GM21786 (cell line): ENCODE measurements at regions not wholly inside any gene's neighbourhood (a gene's known extent, or its start where the extent isn't known, plus 50 kb on each side); places are given as distances from the start of the nearest gene placed in this dataset.
"Not testable (repeated sequence)": the region's sequence is repeated elsewhere in the genome, so short reads cannot be mapped to it uniquely, and the experiment has no call there.

Experiments used
- ATAC-seq: cut with Tn5 transposase; IDR thresholded peaks from one replicate; pipeline ENCODE4 v1.9.1; 2021; ENCODE audit not compliant: unreplicated experiment

- no peak for ATAC-seq
Observed at GRCh38 chr4:58075724-58076123, 965.5 kb upstream of the IGFBP7 start.

DNA sequence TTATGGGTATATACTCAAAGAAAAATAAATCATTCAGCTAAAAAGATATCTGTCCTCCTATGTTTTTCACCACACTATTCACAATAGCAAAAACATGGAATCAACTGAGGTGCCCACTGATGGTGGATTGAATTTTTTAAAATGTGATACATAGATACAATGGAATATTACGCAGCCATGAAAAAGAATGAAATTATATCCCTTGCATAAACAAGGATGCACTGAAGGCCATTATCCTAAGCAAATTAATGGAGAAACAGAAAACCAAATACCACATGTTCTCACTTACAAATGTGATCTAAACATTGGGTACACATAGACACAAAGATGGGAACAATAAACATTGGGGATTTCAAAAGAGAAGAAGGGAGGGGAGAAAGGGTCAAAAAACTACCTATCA, 964.2 kb upstream of the IGFBP7 start:
- ATAC-seq = no peak

DNA sequence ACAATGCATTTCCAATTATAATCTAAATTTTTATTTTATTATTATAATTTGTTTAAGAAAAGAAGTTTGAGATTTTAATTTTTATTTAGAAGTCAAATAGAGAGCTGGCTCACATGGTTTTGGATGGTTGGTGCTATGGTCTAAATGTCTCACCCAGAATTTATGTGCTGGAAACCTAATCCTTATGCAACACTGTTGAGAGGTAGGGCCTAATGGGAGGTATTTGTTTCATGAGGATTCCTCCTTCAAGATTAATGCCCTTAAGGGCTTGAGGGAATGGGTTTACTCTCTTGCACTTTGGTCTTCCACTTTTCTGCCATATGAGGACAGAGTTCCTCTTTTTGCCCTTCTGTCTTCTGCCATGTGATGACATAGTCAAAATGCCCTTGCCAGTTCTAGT, 960.5 kb upstream of the IGFBP7 start:
- no peak for ATAC-seq

DNA sequence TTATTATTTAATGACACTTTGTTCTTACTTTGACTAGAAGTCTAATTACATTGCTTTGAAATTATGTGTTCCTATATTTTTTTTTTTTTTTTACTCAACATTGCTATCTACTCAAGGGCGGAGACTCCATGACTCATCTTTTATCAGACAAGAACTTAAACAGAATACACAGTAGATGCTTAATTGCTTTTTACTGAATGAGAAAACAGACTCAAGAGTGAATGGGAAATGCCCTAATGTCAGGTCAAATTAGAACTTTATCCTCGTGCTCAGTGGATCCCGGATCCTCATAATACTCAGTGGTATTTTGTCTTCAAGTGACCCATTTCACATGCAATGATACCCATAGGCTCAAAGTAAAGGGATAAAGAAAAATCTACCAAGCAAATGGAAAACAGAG, 954.5 kb upstream of the IGFBP7 start:
- no peak for ATAC-seq

DNA sequence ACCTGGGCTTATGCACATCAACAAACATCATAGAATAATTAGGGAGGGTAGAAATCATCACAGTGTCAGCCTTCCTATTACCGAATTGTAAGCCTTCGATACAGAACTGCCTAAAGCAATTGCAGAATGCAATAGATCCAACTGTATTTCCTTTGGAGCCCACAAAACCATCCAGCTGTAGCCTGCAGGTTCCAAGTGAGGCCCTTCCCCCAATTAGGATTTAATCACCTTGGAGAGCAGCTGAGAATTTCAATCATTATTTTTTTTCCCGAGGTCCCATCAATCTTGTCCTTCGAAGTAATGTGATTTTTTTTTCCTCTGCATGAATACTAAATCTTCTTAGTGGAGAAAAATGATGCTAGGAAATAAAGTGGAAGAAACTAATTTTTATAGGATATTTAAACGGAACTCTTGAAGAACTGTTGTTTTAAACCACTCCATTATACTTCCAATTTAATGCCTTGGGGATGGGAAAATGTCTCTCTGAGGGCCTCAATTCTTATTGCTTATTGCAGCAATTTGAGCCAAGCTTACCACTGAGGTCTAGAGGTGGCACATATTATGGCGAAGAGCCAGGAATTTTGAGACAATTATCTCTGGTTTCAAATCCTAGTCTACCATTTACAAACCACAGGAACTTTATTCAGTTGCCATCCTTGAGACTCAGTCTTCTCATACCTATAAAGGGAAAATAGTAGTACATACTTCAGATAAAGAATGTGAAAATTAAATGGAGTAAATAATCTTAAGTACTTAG, 953.4 kb upstream of the IGFBP7 start:
- no peak for ATAC-seq

DNA sequence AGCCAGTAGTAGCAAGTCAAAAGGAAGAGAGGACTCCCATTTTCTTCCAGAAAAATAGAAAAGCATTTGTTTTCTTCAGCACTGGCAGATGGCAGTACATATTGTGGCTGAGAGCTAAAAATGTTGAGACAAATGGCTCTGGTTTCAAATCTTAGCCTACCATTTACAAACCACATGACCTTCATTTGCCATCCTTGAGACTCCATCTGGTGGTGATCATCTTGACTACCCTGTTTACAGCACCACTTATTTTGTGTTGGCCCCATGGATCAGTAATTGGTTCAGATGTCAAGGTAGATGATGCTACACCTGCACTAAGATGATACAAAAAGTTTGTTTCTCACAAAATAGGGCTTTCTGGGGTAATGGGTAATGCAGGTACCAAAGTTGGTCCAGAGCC, 951.8 kb upstream of the IGFBP7 start:
- no peak for ATAC-seq

- ATAC-seq = no peak
Observed at GRCh38 chr4:58050439-58050838, 940.3 kb upstream of the IGFBP7 start.

DNA sequence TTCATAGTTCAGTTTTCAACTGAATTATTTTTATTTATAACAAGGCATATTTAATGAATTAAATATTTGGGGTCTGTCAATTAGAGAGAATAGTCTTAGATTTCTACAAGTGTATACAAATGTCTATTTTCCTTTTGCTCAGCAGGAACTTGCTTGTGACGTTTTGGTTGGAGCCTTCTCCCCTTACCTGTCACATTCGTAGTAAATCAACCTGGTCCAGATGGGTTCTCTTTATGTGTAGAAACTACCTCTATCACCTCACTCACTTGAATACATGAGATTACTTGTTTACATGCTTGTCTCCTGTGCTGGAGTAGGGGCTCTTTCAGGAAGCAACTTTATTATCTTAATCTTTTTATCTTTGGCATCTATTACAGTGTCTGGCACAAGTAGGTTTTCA, 938.3 kb upstream of the IGFBP7 start:
- no peak for ATAC-seq

DNA sequence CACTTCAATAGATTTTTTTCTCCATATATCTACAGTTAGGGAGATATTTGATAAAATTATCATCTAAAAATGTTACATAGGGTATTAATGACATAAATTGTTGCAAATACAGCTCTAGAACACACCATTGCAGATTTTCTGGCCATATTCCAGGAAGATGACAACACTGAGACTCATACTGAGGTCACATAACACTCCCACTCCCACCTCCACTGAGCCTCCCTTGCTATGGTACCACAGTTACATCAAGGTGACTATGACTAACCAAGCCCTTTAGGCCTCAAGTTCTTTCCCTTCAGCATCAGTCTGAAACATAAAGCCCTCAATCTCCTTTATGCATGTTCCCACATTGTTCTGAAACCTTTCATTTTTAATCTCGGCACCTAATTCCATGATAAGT, 932.0 kb upstream of the IGFBP7 start:
- ATAC-seq = no peak

DNA sequence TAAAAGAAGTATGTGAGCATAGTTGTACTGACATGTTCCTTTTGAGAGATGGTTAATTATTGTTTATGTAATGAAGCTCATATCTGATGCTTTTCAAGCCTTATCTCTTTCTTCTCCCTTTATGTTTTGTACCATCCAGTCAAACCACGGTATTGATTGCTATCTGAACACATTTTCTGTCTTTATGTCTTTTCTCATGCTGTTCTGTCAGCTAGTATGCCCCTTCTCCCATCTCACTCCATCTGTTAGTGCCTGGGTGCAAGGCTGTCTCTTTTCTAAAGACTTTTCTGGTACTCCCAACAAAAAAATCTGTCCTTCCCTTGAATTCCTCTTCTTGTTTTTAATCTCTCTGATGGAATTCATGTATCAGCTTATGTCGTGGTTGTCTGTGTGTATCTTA, 883.8 kb upstream of the IGFBP7 start:
- no peak for ATAC-seq

- ATAC-seq = no peak
Observed at GRCh38 chr4:57989430-57989829, 879.2 kb upstream of the IGFBP7 start.

DNA sequence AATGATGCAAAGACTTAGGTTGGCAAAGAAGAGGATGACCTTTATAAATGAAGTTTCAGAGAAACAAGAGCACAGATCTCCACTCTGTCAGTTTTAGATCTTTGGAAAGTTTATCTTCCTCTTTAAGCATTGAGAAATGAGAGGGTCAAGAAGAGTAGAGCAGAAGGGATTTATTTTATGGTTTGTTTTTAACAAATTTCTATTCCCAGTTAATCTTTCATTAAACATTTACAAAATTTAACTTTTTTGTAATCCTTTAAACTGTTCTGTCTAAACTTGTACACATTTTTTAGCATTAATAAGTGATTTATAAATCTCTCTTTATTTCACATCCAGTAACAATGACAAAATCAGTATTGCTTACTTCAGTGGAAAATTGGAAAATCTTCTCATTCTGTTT, 875.0 kb upstream of the IGFBP7 start:
- ATAC-seq = no peak

- ATAC-seq = no peak
Observed at GRCh38 chr4:57981123-57981522, 870.9 kb upstream of the IGFBP7 start.

DNA sequence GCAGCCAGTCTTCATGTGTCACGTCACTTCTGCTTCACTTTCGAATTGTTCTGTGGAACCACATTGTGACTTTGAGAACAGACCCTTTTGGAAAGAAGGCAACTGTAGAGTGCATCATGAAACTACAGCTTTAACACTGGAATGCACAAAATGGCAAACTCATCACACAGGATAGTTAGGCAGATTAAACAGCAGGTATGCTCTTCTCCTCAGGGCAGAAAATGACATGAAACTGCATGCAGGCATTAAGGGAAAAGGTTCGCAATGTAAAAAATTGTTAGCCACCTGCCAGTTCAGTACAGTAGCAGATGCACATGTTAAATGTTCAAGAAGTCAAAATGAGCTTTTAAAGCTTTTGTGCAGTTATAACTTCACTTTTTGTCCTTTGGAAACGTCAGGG, 864.6 kb upstream of the IGFBP7 start:
- no peak for ATAC-seq

- no peak for ATAC-seq
Observed at GRCh38 chr4:57973819-57974218, 863.6 kb upstream of the IGFBP7 start.

DNA sequence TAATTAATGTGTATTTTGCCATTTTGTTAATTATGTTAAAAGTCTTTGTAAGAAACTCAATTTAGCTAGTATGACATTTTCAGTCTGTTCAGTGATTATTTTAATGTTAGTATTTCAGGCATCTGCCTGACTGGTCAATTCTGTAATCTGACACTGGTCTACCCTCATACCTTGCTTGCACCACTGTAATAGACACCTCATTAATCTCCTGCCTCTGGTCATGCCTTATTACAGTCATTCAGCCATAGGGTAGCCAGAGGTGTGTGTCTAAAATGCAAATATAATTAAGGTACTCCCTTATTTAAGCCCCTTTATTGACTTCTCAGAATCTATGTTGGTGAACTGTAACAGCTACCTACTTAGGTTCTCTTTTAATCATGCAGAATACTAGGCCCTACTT, 861.1 kb upstream of the IGFBP7 start:
- ATAC-seq = no peak

GRCh38 chr4:57966987-57967760, 857.0 kb upstream of the IGFBP7 start:
- no peak for ATAC-seq

DNA sequence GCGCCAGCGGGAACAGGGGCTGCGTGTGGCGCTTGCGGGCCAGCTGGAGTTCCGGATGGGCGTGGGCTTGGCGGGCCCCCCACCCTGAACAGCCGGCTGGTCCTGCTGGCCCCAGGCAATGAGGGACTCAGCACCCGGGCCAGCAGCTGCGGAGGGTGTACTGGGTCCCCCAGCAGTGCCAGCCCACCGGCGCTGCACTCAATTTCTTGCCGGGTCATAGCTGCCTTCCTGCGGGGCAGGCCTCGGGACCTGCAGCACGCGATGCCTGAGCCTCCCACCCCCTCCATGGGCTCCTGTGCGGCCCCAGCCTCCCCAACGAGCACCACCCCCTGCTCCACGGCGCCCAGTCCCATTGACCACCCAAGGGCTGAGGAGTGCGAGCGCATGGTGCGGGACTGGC, 855.2 kb upstream of the IGFBP7 start:
- not testable (repeated sequence) for ATAC-seq

- no peak for ATAC-seq
Observed at GRCh38 chr4:57945298-57945697, 835.1 kb upstream of the IGFBP7 start.

- ATAC-seq = no peak
Observed at GRCh38 chr4:57943682-57944081, 833.5 kb upstream of the IGFBP7 start.

DNA sequence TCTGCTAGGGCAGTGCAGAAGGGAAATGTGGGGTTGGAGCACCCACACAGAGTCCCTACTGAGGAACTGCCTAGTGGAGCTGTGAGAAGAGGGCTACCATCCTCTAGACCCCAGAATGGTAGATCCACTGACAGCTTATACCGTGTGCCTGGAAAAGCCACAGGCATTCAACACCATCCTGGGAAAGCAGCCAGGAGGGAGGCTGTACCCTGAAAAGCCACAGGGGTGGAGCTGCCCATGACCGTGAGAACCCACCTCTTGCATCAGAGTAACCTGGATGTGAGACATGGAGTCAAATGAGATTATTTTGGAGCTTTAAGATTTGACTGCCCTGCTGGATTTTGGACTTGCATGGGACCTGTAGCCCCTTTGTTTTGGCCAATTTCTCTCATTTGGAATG, 827.1 kb upstream of the IGFBP7 start:
- not testable (repeated sequence) for ATAC-seq

GRCh38 chr4:57926311-57926710, 816.1 kb upstream of the IGFBP7 start:
- no peak for ATAC-seq

GRCh38 chr4:57924951-57925350, 814.8 kb upstream of the IGFBP7 start:
- no peak for ATAC-seq
